ENCODE measurements at regions not wholly inside any gene's neighbourhood (a gene's known extent, or its start where the extent isn't known, plus 50 kb on each side); places are given as distances from the start of the nearest gene placed in this dataset.

DNA sequence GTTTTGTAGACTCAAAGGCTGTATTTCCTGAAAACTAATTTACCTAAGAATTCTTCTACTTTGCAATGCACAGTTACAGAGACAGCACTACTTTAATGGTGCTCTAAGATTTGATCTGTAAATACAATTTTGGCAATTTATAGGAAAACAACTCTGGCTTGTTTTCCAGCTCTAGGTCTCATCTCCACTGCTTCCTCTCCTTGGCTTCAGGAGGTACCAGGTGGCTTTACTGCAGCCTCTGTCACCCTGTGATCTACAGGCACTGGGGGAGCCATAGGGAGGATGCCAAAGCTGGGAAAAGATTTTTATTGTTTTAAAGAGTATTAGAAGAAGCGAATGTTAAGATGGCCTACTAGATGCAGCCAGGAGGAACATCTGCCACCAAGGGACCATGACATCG, 1563.6 kb downstream of the OLFM4 start (continued):
- TF ChIP-seq POLR2A (IDR thresholded peaks at IDR 0.05; ENCODE audit: control extremely low read depth in 1 of 2, low read depth in 2 of 2, low read length in 2 of 2), result no peak
- no peak for TF ChIP-seq RAD21 (IDR thresholded peaks at IDR 0.05 in 1 of 2, conservative IDR thresholded peaks at IDR 0.05 in 1 of 2; ENCODE audit: low read depth in 2 of 2, low read length in 2 of 2)

Data from H1 (cell line).